ENCODE measurements at regions not wholly inside any gene's neighbourhood (a gene's known extent, or its start where the extent isn't known, plus 50 kb on each side); places are given as distances from the start of the nearest gene placed in this dataset.

DNA sequence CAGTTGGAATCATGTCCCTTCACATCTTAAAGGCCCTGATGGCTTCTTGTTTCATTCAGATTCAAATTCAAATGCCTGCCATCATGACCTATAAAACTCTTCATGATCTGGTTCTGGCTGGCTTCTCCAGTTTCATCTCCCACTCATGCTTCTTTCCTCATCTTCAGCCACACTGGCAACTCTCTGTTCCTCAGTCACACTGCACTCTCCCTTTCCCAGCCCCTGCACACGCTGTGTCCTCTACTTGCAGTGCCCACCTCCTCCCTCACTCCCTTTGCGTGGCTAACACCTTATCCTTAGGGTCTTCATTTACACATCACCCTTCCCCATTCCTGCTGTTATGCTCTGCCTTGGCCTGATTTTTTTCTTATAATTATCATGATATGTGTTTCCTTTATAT, 120.6 kb upstream of the LMO4 start:
- WGBS (ENCODE audit: extremely low coverage, insufficient coverage, low lambda C conversion rate), result no CpG with 5 or more reads among the region's 2 CpGs

DNA sequence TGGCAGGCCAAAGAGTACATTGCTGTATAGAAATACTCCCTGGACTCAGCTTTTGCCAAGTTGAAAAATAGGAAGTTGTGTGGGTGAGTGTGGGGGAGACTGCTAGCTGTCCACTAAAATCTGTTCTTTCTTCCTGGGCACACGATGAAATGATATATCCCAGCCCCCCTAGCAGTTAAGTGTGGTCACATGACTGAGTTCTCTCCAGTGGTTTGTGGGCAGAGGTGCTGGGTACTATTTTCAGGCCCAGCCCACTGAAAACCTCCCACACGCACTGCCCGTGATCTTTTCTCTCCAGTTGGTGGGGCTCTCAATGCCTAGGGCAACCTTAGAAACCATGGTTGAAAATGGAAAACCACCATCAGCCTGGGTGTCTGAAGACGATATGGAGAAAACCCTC, 119.7 kb upstream of the LMO4 start:
- Histone ChIP-seq H3K27ac (ENCODE audit: low read depth, low read length) (no peak overlapping the region), H3K56ac (ENCODE audit: low read length) (no peak overlapping the region), H2BK5ac (ENCODE audit: low read length) (no peak overlapping the region), H3K27me3 (ENCODE audit: insufficient read depth, low read length, poor library complexity) (no peaks in the 10 kb centered on the region), H2BK15ac (replicated peaks; ENCODE audit: low read depth) (no peak overlapping the region), H3K4me1 (ENCODE audit: control insufficient read depth, low read depth, low read length) (no peaks in the 10 kb centered on the region), H2BK120ac (ENCODE audit: low read depth, low read length) (no peak overlapping the region), H3K36me3 (ENCODE audit: control insufficient read depth, insufficient read depth, low read length) (no peaks in the 10 kb centered on the region), H3K4me3 (ENCODE audit: low read length) (no peak overlapping the region), H3K4me2 (ENCODE audit: low read length) (no peak overlapping the region), H2AK5ac (ENCODE audit: low read length) (no peak overlapping the region), H4K5ac (ENCODE audit: low read length) (no peak overlapping the region), H4K8ac (ENCODE audit: low read depth, low read length) (no peak overlapping the region), H3K18ac (ENCODE audit: low read length) (no peak overlapping the region), H3K23ac (ENCODE audit: low read length) (no peak overlapping the region), H3K79me1 (ENCODE audit: low read length) (no peaks in the 10 kb centered on the region), H3K9ac (ENCODE audit: low read length) (no peak overlapping the region), H3K79me2 (ENCODE audit: control insufficient read depth, insufficient read depth, low read length) (no peaks in the 10 kb centered on the region), H3K4ac (ENCODE audit: low read depth, low read length) (no peak overlapping the region)
- DNase-seq, result no peak
- no CpG with 5 or more reads among the region's 4 CpGs for WGBS (ENCODE audit: extremely low coverage, insufficient coverage, low lambda C conversion rate)

More for the DNA sequence above, 120.6 kb upstream of the LMO4 start:
- no peaks in the 10 kb centered on the region for H3K4me1 ChIP-seq (ENCODE audit: control insufficient read depth, low read depth, low read length)
- no peaks in the 10 kb centered on the region for H3K79me1 ChIP-seq (ENCODE audit: low read length)
- no peak overlapping the region for H3K56ac ChIP-seq (ENCODE audit: low read length)
- no peaks in the 10 kb centered on the region for H3K79me2 ChIP-seq (ENCODE audit: control insufficient read depth, insufficient read depth, low read length)
- no peaks in the 10 kb centered on the region for H3K36me3 ChIP-seq (ENCODE audit: control insufficient read depth, insufficient read depth, low read length)
- no peak overlapping the region for H2BK15ac ChIP-seq (replicated peaks; ENCODE audit: low read depth)
- no peak overlapping the region for H3K4me2 ChIP-seq (ENCODE audit: low read length)
- H3K27me3 ChIP-seq (ENCODE audit: insufficient read depth, low read length, poor library complexity), result no peaks in the 10 kb centered on the region
- no peak overlapping the region for H2BK5ac ChIP-seq (ENCODE audit: low read length)
- H3K23ac ChIP-seq (ENCODE audit: low read length), result no peak overlapping the region
- H3K27ac ChIP-seq (ENCODE audit: low read depth, low read length), result no peak overlapping the region
- no peak overlapping the region for H2BK120ac ChIP-seq (ENCODE audit: low read depth, low read length)
- H3K4ac ChIP-seq (ENCODE audit: low read depth, low read length), result no peak overlapping the region
- no peak overlapping the region for H4K8ac ChIP-seq (ENCODE audit: low read depth, low read length)
- no peak overlapping the region for H2AK5ac ChIP-seq (ENCODE audit: low read length)
- H3K4me3 ChIP-seq (ENCODE audit: low read length), result no peak overlapping the region
- no peak for DNase-seq
- no peak overlapping the region for H3K9ac ChIP-seq (ENCODE audit: low read length)
- no peak overlapping the region for H4K5ac ChIP-seq (ENCODE audit: low read length)
- no peak overlapping the region for H3K18ac ChIP-seq (ENCODE audit: low read length)

DNA sequence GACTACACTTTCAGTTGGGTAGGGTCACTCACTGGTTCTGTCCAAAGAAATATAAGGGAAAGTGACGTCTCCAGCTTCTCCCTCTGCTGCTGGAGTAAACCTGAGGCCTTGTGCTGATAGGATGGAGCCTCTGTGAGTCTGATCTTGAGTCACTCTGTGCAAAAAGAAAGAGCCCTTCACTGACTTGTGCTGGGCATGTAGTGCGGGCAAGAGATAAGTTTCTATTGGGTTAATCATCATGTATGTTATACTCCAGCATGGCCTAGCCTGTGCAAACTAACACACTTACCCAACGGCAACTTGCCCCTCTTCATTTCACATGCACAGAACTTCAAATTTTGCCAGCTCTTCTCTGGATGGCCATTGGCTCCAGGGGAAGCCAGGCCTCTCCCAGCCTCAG, 118.5 kb upstream of the LMO4 start:
- H3K56ac ChIP-seq (ENCODE audit: low read length), result no peak overlapping the region
- no peak overlapping the region for H2BK120ac ChIP-seq (ENCODE audit: low read depth, low read length)
- no peaks in the 10 kb centered on the region for H3K79me2 ChIP-seq (ENCODE audit: control insufficient read depth, insufficient read depth, low read length)
- H3K36me3 ChIP-seq (ENCODE audit: control insufficient read depth, insufficient read depth, low read length), result no peaks in the 10 kb centered on the region
- no peak overlapping the region for H3K27ac ChIP-seq (ENCODE audit: low read depth, low read length)
- H3K79me1 ChIP-seq (ENCODE audit: low read length), result no peaks in the 10 kb centered on the region
- H3K18ac ChIP-seq (ENCODE audit: low read length), result no peak overlapping the region
- no peak overlapping the region for H2BK5ac ChIP-seq (ENCODE audit: low read length)
- WGBS (ENCODE audit: extremely low coverage, insufficient coverage, low lambda C conversion rate), result no CpG with 5 or more reads among the region's 3 CpGs
- H4K5ac ChIP-seq (ENCODE audit: low read length), result no peak overlapping the region
- no peak overlapping the region for H3K23ac ChIP-seq (ENCODE audit: low read length)
- no peak overlapping the region for H4K8ac ChIP-seq (ENCODE audit: low read depth, low read length)
- no peak overlapping the region for H3K4me3 ChIP-seq (ENCODE audit: low read length)
- H2BK15ac ChIP-seq (replicated peaks; ENCODE audit: low read depth), result no peak overlapping the region
- H2AK5ac ChIP-seq (ENCODE audit: low read length), result no peak overlapping the region
- H3K9ac ChIP-seq (ENCODE audit: low read length), result no peak overlapping the region
- no peak for DNase-seq
- H3K27me3 ChIP-seq (ENCODE audit: insufficient read depth, low read length, poor library complexity), result no peaks in the 10 kb centered on the region
- H3K4me2 ChIP-seq (ENCODE audit: low read length), result no peak overlapping the region
- no peaks in the 10 kb centered on the region for H3K4me1 ChIP-seq (ENCODE audit: control insufficient read depth, low read depth, low read length)
- no peak overlapping the region for H3K4ac ChIP-seq (ENCODE audit: low read depth, low read length)

DNA sequence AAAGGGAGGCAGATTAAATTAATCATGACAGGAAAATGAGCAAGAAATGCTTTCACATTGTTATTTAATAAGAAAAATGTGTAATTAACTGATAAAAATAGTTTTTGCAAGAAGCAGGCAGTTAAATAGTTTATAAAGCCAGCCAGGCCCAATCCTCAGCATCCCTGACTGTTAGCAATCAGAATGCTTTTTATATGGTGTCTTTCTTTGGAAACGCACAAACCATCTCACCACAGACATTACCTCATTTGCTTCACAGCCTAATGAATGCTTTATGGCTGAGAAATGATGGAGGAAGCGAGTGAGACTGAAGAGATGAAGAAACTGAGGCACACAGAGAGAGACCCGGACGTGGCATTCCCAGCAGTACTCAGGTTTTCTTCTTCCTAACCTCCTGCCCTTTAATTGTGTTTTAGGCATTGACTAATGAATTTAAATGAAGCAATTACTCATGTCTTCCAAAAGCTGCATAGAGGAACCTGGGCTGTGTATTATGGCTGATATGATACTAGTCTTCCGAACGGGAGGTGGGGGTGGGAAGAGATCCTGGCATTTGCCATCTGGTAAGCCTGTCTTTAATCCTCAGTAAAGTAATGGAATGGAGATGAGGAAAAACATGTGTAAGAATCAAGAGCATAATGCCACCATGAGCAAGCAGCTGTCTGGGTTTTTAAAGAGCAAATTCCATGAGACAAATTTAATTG, 116.1 kb upstream of the LMO4 start:
- H3K4me2 ChIP-seq (ENCODE audit: low read length), result no peak overlapping the region
- H2BK5ac ChIP-seq (ENCODE audit: low read length), result no peak overlapping the region
- H2BK15ac ChIP-seq (replicated peaks; ENCODE audit: low read depth), result no peak overlapping the region
- H3K9ac ChIP-seq (ENCODE audit: low read length), result no peak overlapping the region
- no peaks in the 10 kb centered on the region for H3K79me1 ChIP-seq (ENCODE audit: low read length)
- no CpG with 5 or more reads among the region's 6 CpGs for WGBS (ENCODE audit: extremely low coverage, insufficient coverage, low lambda C conversion rate)
- H2BK120ac ChIP-seq (ENCODE audit: low read depth, low read length), result no peak overlapping the region
- H3K23ac ChIP-seq (ENCODE audit: low read length), result no peak overlapping the region
- H3K56ac ChIP-seq (ENCODE audit: low read length), result no peak overlapping the region
- no peak overlapping the region for H4K8ac ChIP-seq (ENCODE audit: low read depth, low read length)
- no peak overlapping the region for H2AK5ac ChIP-seq (ENCODE audit: low read length)
- H3K27me3 ChIP-seq (ENCODE audit: insufficient read depth, low read length, poor library complexity), result no peaks in the 10 kb centered on the region
- H3K27ac ChIP-seq (ENCODE audit: low read depth, low read length), result no peak overlapping the region
- H3K36me3 ChIP-seq (ENCODE audit: control insufficient read depth, insufficient read depth, low read length), result no peaks in the 10 kb centered on the region
- no peaks in the 10 kb centered on the region for H3K4me1 ChIP-seq (ENCODE audit: control insufficient read depth, low read depth, low read length)
- H3K4ac ChIP-seq (ENCODE audit: low read depth, low read length), result no peak overlapping the region
- H4K5ac ChIP-seq (ENCODE audit: low read length), result no peak overlapping the region
- no peaks in the 10 kb centered on the region for H3K79me2 ChIP-seq (ENCODE audit: control insufficient read depth, insufficient read depth, low read length)
- H3K4me3 ChIP-seq (ENCODE audit: low read length), result no peak overlapping the region
- H3K18ac ChIP-seq (ENCODE audit: low read length), result no peak overlapping the region
- DNase-seq, result no peak

DNA sequence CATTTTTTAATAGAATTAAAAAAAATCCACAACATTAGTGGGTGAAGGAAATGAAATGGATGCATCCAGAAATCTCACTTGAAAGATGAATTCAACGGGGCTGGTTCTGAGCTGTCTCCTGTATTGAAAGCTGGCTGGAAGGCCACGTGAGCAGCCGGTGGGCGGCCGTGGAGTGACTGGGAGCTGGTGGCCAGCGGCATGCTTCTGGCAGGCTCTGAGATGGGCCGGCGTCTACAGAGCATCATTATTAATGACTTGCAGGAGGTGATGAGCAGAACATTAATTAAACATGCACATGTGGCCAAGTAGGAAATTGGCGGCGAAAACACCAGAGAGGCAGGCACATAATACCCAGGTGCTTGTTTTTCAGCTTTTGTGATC, 115.6 kb upstream of the LMO4 start:
- H2AK5ac ChIP-seq (ENCODE audit: low read length), result no peak overlapping the region
- no peaks in the 10 kb centered on the region for H3K36me3 ChIP-seq (ENCODE audit: control insufficient read depth, insufficient read depth, low read length)
- H3K9ac ChIP-seq (ENCODE audit: low read length), result no peak overlapping the region
- H2BK120ac ChIP-seq (ENCODE audit: low read depth, low read length), result no peak overlapping the region
- H3K4me1 ChIP-seq (ENCODE audit: control insufficient read depth, low read depth, low read length), result no peaks in the 10 kb centered on the region
- DNase-seq, result no peak
- no peak overlapping the region for H3K4me2 ChIP-seq (ENCODE audit: low read length)
- no peak overlapping the region for H2BK5ac ChIP-seq (ENCODE audit: low read length)
- H3K79me1 ChIP-seq (ENCODE audit: low read length), result no peaks in the 10 kb centered on the region
- no peak overlapping the region for H3K18ac ChIP-seq (ENCODE audit: low read length)
- no peaks in the 10 kb centered on the region for H3K27me3 ChIP-seq (ENCODE audit: insufficient read depth, low read length, poor library complexity)
- no peak overlapping the region for H4K5ac ChIP-seq (ENCODE audit: low read length)
- H3K27ac ChIP-seq (ENCODE audit: low read depth, low read length), result no peak overlapping the region
- no peak overlapping the region for H3K4me3 ChIP-seq (ENCODE audit: low read length)
- WGBS (ENCODE audit: extremely low coverage, insufficient coverage, low lambda C conversion rate), result no CpG with 5 or more reads among the region's 10 CpGs
- H3K56ac ChIP-seq (ENCODE audit: low read length), result no peak overlapping the region
- H3K4ac ChIP-seq (ENCODE audit: low read depth, low read length), result no peak overlapping the region
- no peaks in the 10 kb centered on the region for H3K79me2 ChIP-seq (ENCODE audit: control insufficient read depth, insufficient read depth, low read length)
- H4K8ac ChIP-seq (ENCODE audit: low read depth, low read length), result no peak overlapping the region
- H3K23ac ChIP-seq (ENCODE audit: low read length), result no peak overlapping the region
- H2BK15ac ChIP-seq (replicated peaks; ENCODE audit: low read depth), result no peak overlapping the region

DNA sequence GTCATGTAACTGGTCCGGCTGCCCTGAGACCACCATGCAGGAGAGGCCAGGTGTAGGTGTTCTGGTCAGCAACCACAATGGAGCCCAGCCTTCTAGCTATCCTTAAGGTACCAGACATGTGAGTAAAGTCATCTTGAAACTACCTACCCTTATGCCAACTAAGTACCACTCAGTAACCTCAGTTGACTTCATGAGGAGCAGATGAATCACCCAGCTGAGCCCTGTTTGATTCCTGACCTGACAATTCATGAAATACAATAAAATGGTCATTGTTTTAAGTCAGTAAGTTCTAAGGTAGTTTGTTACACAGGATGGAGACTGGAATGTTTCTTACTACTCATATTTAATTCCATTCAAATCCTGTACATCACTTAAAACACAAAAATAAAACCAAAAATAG, 113.1 kb upstream of the LMO4 start:
- H3K79me2 ChIP-seq (ENCODE audit: control insufficient read depth, insufficient read depth, low read length), result no peaks in the 10 kb centered on the region
- H3K9ac ChIP-seq (ENCODE audit: low read length), result no peak overlapping the region
- H3K4me3 ChIP-seq (ENCODE audit: low read length), result no peak overlapping the region
- H3K79me1 ChIP-seq (ENCODE audit: low read length), result no peaks in the 10 kb centered on the region
- no peak overlapping the region for H2AK5ac ChIP-seq (ENCODE audit: low read length)
- no CpG with 5 or more reads among the region's 1 CpG for WGBS (ENCODE audit: extremely low coverage, insufficient coverage, low lambda C conversion rate)
- no peaks in the 10 kb centered on the region for H3K4me1 ChIP-seq (ENCODE audit: control insufficient read depth, low read depth, low read length)
- no peak overlapping the region for H4K5ac ChIP-seq (ENCODE audit: low read length)
- H2BK5ac ChIP-seq (ENCODE audit: low read length), result no peak overlapping the region
- H3K27ac ChIP-seq (ENCODE audit: low read depth, low read length), result no peak overlapping the region
- H4K8ac ChIP-seq (ENCODE audit: low read depth, low read length), result no peak overlapping the region
- no peak overlapping the region for H3K18ac ChIP-seq (ENCODE audit: low read length)
- H2BK120ac ChIP-seq (ENCODE audit: low read depth, low read length), result no peak overlapping the region
- no peaks in the 10 kb centered on the region for H3K27me3 ChIP-seq (ENCODE audit: insufficient read depth, low read length, poor library complexity)
- DNase-seq, result no peak
- no peaks in the 10 kb centered on the region for H3K36me3 ChIP-seq (ENCODE audit: control insufficient read depth, insufficient read depth, low read length)
- H3K23ac ChIP-seq (ENCODE audit: low read length), result no peak overlapping the region
- H3K4me2 ChIP-seq (ENCODE audit: low read length), result no peak overlapping the region
- H3K56ac ChIP-seq (ENCODE audit: low read length), result no peak overlapping the region
- H3K4ac ChIP-seq (ENCODE audit: low read depth, low read length), result no peak overlapping the region
- H2BK15ac ChIP-seq (replicated peaks; ENCODE audit: low read depth), result no peak overlapping the region

Data from mesendoderm (in vitro differentiated cells).